Activated T-cell treated with anti-CD3 and anti-CD28 coated beads, Interleukin-2, amount 50 U/mL, for 24 hours (primary cell): ENCODE measurements at regions not wholly inside any gene's neighbourhood (a gene's known extent, or its start where the extent isn't known, plus 50 kb on each side); places are given as distances from the start of the nearest gene placed in this dataset.
"Not testable (repeated sequence)": the region's sequence is repeated elsewhere in the genome, so short reads cannot be mapped to it uniquely, and the experiment has no call there.

Experiments used
- DNase-seq: peaks from one replicate; pipeline ENCODE4 v3.0.0-alpha.2; 2020
- H3K27ac Mint-ChIP-seq: 2 replicates; pipeline ENCODE4 v1.8.0; 2020; ENCODE audit warnings: mild to moderate bottlenecking, mixed read lengths
- H3K27me3 Mint-ChIP-seq: 2 replicates; pipeline ENCODE4 v1.8.0; 2020; ENCODE audit warnings: mixed read lengths
- H3K36me3 Mint-ChIP-seq: 2 replicates; pipeline ENCODE4 v1.8.0; 2020; ENCODE audit warnings: low read depth, mixed read lengths
- H3K4me1 Mint-ChIP-seq: 2 replicates; pipeline ENCODE4 v1.8.0; 2020; ENCODE audit warnings: low read depth, mixed read lengths
- H3K4me3 Mint-ChIP-seq: 2 replicates; pipeline ENCODE4 v1.8.0; 2020; ENCODE audit warnings: mild to moderate bottlenecking, moderate library complexity, mixed read lengths
- H3K9me3 Mint-ChIP-seq: 2 replicates; pipeline ENCODE4 v1.8.0; 2020; ENCODE audit warnings: mixed read lengths

DNA sequence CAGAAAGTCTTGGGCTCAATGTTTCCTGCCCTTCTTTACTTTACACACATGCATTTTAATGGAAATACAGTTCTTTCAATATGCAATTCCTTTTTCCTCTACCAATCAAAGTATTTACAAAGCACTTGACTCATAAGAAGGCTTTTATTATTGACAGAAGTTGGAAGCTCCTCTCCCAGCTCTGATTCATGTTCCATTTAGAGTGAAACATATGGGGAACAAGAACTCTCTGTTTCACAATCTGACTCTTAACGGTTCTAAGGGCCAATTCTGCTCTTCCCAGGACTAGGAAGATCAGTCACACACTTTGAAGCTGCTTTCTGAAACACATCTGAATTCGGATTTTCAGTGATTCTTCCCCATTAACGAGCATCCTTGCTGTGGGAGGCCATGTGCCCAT, 300.5 kb downstream of the ANAPC1 start:
- not testable (repeated sequence) for H3K27me3 Mint-ChIP-seq, H3K27ac Mint-ChIP-seq, H3K4me1 Mint-ChIP-seq, H3K9me3 Mint-ChIP-seq, DNase-seq, H3K36me3 Mint-ChIP-seq, H3K4me3 Mint-ChIP-seq

DNA sequence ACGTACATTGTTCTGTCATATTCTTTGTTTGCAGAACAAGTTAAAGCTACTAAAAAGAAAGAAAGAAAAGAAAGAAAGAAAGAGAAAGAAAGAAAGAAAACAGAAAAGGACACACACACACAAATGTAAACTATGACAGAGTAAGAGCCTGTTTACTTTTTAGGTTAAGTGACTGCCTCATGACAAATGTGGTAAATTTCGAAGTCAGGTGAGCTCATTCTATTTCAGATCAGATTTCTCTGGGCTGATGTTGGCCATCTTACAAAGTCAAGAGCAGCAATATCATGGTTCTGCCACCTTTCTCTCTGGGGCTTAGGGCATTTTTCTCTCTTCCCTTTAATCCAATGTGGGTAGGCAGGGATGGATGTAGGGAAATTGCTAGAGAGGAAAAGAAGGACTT, 299.5 kb downstream of the ANAPC1 start:
- H3K9me3 Mint-ChIP-seq, H3K4me3 Mint-ChIP-seq, H3K4me1 Mint-ChIP-seq, H3K36me3 Mint-ChIP-seq, H3K27ac Mint-ChIP-seq, H3K27me3 Mint-ChIP-seq, DNase-seq: not testable (repeated sequence)

DNA sequence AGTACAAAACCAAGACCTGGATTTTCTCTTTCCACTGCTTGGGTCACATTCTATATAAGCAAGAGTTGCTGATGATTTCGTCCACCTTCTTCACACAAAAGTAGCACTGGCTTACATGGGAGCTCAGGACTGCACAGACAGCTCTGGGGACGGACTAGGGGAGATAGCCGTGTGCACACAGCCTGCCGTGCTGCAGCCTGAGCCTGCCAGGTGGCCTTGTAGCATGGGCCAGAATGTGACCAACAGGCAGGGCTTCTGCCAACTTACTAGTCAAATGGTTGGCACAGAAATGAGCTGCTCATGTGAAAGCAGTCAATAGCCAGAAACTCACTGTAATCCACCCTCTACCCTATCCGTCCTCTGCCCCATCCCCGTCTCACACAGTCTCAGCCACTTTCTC, 299.0 kb downstream of the ANAPC1 start:
- not testable (repeated sequence) for H3K4me1 Mint-ChIP-seq, H3K9me3 Mint-ChIP-seq, H3K27ac Mint-ChIP-seq, H3K36me3 Mint-ChIP-seq, H3K4me3 Mint-ChIP-seq, H3K27me3 Mint-ChIP-seq, DNase-seq

DNA sequence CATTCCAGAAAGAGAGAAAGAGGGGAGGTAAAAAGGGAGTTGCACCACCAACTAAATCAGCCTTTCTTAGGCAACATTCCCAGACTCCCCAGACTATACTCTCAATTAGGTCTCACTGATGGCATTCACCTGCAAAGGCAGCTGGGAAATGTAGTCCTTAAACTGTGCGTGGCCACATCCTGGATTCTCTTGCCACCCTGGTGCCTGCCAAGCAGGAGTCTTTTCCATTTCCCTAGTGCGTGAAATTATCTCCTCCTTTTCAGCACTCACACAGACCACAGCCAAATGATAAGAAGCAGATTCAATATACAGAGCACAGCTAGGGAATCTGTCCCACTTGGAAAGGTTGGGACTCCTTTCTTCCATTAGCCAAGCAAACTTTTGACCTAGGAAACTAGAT, 298.0 kb downstream of the ANAPC1 start:
- not testable (repeated sequence) for H3K36me3 Mint-ChIP-seq, H3K4me3 Mint-ChIP-seq, H3K9me3 Mint-ChIP-seq

DNA sequence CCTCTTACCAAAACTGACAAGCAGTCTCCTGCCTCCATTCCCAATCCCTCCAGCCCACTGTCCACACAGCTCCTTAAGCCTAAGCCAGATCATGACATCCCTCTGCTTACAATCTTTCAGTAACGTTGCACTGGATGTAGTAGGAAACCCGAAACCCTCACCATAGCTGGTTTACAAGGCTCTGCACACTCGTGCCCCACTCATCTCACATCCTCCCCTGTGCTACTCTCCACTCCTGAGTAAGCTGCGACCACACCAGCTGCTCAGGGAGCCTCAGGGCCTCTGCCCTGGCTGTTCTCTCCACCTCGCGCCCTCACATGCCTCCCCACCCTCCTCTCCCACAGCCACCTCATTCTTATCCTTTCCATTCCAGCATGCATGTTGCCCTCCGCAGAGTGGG, 288.9 kb downstream of the ANAPC1 start:
- H3K9me3 Mint-ChIP-seq, H3K4me3 Mint-ChIP-seq, DNase-seq, H3K27me3 Mint-ChIP-seq, H3K27ac Mint-ChIP-seq, H3K4me1 Mint-ChIP-seq, H3K36me3 Mint-ChIP-seq: not testable (repeated sequence)

More for the DNA sequence above, 298.0 kb downstream of the ANAPC1 start:
- H3K27me3 Mint-ChIP-seq, DNase-seq, H3K27ac Mint-ChIP-seq, H3K4me1 Mint-ChIP-seq: not testable (repeated sequence)

DNA sequence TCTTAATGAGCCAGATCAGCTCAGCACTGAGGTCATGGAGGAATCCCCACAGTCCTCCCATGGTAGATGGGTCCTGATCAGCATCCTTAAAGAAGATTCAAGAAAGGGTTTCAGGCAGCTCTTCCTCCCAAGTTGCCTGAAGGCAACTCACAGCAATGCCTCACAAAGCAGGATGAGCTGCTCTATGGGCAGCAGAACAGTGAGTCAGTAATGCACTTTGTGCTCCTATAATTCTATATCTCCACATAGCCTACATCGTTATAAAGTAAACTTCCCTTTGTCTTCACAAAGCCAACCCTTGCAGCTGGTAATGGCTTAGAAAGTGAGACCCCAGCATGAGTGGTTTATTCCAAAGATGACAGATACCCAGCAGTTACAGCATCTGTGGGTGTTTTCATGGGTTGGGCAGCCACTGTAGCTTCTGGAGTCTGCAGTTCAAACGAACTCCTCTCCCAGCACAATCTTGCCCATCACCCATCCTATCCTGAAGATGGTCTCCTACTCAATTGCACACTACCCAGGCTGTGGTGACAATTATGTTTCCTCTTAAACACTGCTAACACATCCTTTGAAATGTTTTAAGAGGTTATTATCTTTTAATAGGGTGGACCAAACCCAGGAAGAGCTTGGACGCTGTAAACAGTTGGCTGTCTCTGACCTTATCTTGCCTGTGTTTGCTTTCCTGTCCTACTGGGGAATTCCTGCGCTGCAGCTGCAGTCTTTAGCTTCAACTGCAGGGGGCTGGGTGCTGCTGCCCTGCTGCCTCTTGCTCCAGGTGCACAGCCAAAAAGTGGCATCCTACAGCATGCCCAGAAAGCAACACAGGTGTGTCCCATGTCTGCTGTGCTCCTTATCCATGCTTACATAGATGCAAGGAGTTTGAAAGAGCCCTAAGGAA, 286.9 kb downstream of the ANAPC1 start:
- not testable (repeated sequence) for H3K4me1 Mint-ChIP-seq, H3K27ac Mint-ChIP-seq, H3K9me3 Mint-ChIP-seq, H3K36me3 Mint-ChIP-seq, H3K4me3 Mint-ChIP-seq, H3K27me3 Mint-ChIP-seq, DNase-seq

DNA sequence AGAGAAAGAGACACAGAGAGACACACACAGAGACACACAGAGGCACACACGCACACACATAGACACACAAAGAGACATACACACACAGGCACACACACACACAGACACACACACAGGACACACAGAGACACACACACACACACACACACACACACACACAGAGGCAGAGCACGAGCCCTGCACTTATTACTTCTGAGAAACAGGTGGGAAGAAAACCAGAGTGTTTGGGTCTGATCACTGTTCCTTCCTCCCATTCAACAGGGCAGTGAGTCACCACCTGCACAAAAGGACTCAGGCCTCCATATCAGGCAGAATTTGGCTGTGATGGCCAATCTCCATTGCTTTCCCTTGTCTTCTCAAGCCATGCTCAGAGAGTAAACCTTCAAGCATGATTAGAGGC, 285.0 kb downstream of the ANAPC1 start:
- not testable (repeated sequence) for H3K4me3 Mint-ChIP-seq, H3K4me1 Mint-ChIP-seq, H3K27ac Mint-ChIP-seq, H3K9me3 Mint-ChIP-seq, H3K36me3 Mint-ChIP-seq, DNase-seq
- H3K27me3 Mint-ChIP-seq = peaks cover 13% of the 10 kb centered on the region

DNA sequence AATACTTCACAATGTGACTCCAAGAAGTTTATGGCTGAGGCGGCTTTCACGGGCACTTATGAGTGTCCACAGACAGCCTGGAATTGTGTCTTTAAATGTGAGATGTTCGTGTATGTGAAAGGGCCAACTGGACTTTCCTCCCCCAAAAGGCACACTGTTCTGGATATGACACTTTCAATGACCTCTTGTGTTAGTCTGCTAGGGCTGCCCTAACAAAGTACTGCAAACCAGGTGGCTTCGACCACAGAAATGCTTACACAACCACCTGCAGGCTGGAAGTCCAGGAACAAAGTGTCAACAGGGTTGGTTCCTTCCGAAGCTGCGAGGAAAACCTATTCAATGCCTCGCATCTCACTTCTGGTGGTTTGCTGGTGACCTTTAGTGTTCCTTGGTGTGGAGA, 281.7 kb downstream of the ANAPC1 start:
- DNase-seq, H3K27ac Mint-ChIP-seq, H3K4me3 Mint-ChIP-seq, H3K36me3 Mint-ChIP-seq, H3K9me3 Mint-ChIP-seq, H3K4me1 Mint-ChIP-seq: not testable (repeated sequence)
- peaks cover 14% of the 10 kb centered on the region for H3K27me3 Mint-ChIP-seq

DNA sequence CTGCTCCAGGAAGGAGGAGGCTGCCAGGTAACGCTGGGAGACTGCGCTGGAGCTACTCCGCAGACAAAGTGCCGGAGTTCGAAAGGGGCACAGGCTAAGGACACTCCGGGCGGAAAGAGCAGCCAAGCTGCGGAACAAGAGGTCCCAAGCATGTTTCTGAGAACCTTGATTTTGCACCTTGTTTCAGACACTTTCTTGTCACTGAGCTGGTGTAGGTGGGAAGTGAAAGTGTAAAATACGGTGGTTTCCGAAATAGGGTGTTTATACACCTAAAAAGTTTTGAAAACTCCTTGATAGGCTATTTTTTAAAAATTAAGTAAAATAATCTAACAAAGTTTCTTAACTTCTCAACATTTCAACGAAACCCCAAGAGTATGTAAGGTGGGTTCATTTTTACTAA, 278.2 kb downstream of the ANAPC1 start:
- H3K27me3 Mint-ChIP-seq, H3K36me3 Mint-ChIP-seq, H3K4me3 Mint-ChIP-seq, H3K9me3 Mint-ChIP-seq, H3K27ac Mint-ChIP-seq, H3K4me1 Mint-ChIP-seq, DNase-seq: not testable (repeated sequence)

DNA sequence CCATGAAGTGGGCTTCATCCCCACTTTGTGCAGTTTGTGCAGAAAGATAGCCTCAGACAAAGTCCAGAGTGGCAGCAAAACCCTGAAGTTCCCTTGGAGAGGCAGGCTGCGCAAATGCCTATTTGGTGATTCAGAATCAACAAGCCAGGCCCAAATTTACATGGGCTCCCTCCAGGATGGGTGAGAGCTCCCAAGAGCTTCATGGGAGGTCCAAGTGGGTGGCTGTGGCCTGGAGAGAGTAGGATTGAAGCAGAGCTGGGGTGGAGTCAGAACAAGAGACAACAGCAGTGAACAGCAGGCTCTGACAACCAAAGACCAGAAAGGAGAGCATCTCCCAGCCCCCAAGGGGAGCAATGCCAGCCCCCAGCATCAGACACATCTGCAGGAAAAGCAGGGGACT, 277.4 kb downstream of the ANAPC1 start:
- H3K36me3 Mint-ChIP-seq, H3K27ac Mint-ChIP-seq, H3K4me1 Mint-ChIP-seq, DNase-seq, H3K4me3 Mint-ChIP-seq, H3K9me3 Mint-ChIP-seq: not testable (repeated sequence)
- H3K27me3 Mint-ChIP-seq = peaks cover 11% of the 10 kb centered on the region

DNA sequence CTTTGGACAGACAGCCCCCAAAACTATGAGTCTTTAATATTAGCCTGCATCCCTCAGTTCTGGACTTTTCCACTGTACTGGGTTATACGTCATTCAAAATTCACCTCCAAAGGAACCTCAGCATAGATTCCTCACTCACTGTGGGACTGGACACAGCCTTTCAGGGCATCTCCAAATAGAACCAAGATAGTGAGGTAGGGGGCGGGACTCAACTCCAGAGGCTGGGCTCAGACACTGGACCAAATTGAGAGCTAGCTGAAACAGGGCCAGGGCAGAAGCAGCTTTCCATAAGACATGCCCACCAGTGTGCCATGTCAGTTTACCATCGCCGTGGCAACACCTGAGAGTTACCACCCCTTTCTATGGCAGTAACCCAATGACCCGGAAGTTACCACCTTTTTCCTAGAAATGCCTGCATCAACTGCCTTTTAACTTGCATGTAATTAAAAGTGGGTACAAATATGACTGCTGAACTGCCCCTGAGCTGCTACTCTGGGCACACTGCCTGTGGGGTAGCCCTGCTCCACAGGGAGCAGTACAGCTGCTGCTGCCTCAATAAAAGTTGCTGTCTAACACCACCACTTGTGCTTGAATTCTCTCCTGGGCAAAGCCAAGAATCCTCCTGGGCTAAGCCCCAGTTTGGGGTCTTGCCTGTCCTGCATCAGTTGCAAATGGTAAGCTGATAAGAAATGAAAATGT, 274.7 kb downstream of the ANAPC1 start:
- H3K4me1 Mint-ChIP-seq, H3K9me3 Mint-ChIP-seq, H3K27ac Mint-ChIP-seq, H3K4me3 Mint-ChIP-seq, H3K27me3 Mint-ChIP-seq, DNase-seq, H3K36me3 Mint-ChIP-seq: not testable (repeated sequence)

DNA sequence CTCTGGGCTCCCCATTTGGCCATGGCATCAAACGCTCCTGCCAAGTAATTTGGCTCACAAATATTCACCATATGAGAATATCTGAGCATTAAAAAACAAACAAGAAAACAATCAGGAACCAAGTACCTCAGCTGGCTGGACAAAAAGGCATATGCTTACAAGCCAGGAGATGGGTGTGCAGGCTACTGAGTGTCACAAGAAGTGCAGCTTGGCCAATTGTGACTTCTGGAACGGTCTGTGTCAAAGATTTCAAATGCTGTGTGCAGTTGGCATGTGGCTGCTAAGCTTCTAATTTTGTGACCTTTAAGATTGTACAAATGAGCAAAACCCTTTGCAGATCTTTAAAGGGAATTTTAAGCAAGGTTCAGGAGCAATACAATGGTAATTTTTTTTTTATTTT, 274.0 kb downstream of the ANAPC1 start:
- H3K9me3 Mint-ChIP-seq, H3K27me3 Mint-ChIP-seq, H3K4me3 Mint-ChIP-seq, DNase-seq, H3K27ac Mint-ChIP-seq, H3K36me3 Mint-ChIP-seq, H3K4me1 Mint-ChIP-seq: not testable (repeated sequence)

DNA sequence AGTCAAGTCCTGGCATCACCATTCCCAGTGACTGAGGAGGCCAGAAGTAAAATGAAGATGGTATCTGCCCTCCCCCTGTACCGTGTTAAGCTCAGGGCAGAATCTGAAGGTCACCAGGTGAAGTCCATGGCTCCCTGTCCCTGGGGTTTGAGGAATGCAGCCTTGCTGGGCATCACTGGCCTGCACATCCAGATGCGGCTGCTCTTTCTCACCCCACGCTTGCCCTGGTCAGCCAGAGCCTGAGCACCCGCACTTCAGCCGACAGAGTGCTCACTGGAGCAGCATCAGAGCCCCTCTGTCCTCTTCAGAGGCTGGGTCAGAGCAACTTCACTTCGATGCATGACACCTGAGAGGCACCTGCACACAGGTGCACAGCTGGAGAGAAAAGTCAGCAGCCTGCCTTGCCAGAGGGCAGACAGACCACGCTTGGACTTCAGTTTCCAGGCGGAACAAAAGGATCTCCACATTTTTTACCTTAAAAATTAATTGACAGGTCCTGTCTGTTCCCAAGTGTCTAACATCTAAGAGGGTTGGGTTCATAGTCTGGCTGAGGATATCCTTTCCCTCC, 267.3 kb downstream of the ANAPC1 start:
- DNase-seq = no peak
- Mint-ChIP-seq H3K4me3 (no peak overlapping the region), H3K4me1 (no peaks in the 10 kb centered on the region)

DNA sequence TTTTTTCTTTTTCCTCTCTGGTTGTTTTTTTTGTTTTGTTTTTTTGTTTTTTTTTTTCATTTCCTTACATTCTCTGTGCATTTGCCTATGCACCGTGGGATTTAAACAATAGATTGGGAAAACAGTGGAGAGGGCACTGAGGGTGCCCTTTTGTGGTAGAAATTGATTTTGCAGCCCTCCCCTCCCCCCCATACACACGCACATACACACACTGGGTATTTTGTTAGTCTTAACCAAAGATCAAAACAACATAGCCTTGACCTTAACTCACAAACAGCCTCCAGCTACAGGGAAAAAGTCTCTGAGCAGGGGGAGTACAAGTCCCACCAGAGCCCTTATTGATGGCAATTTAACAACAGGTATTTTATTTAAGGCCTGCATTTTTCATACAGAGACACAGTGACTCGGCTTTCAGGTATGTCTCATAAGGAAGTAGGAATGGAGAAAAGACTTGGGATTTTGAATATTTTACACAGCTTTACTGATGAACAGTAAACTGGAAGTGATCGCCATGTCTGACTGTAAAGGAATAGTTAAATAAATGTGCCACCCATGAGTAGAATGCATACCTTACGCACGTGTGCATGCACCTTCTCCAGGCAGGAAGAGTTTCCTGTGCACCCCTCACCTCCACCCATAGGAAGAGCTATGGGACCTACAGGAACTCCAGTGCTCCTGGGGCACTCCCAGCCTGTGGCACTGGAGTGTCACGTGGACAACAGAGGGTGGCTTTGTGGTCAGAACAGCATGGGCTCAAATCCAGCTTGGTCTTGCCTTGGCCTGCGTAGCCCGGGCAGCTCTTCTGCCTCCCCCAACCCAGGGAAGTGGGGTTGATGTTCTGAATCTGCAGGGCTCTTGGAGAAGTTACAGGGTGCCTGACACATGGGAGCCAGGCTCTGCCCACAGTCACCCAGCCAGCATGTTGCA, 266.4 kb downstream of the ANAPC1 start:
- H3K4me3 Mint-ChIP-seq = no peak overlapping the region
- no peaks in the 10 kb centered on the region for H3K9me3 Mint-ChIP-seq
- DNase-seq = no peak
- no peaks in the 10 kb centered on the region for H3K36me3 Mint-ChIP-seq
- peaks cover 7% of the 10 kb centered on the region for H3K27me3 Mint-ChIP-seq
- H3K27ac Mint-ChIP-seq = no peak overlapping the region
- no peaks in the 10 kb centered on the region for H3K4me1 Mint-ChIP-seq

More for the DNA sequence above, 267.3 kb downstream of the ANAPC1 start:
- Mint-ChIP-seq H3K9me3 (no peaks in the 10 kb centered on the region), H3K27ac (no peak overlapping the region), H3K27me3 (peaks cover 7% of the 10 kb centered on the region), H3K36me3 (no peaks in the 10 kb centered on the region)
